Uterus (tissue), 3 donors: ENCODE measurements at regions not wholly inside any gene's neighbourhood (a gene's known extent, or its start where the extent isn't known, plus 50 kb on each side); places are given as distances from the start of the nearest gene placed in this dataset.
A peak's percentile ranks its signal among the peaks of the same experiment; 100 is the strongest.

Experiments
- DNase-seq, 2 donors: peaks; one replicate each; pipeline ENCODE4 v3.0.0-alpha.2; 2019 to 2020
- H3K27ac ChIP-seq, 2 donors: fragments of 200-600 bp; sonication (generic); 1 replicate in 1 of 2; 2 replicates in 1 of 2; pipeline ENCODE4 v1.5.1; 2016 to 2018
- H3K27me3 ChIP-seq, 2 donors: fragments of 200-600 bp; sonication (generic); one replicate each; pipeline ENCODE4 v1.5.1; 2018 to 2019; ENCODE audit warnings: control low read depth in 1 of 2
- H3K36me3 ChIP-seq, 2 donors: fragments of 200-600 bp; sonication (generic); one replicate each; pipeline ENCODE4 v1.5.1; 2019; ENCODE audit warnings: control low read depth in 1 of 2
- H3K4me1 ChIP-seq, 2 donors: fragments of 200-600 bp; sonication (generic); one replicate each; pipeline ENCODE4 v1.5.1; 2018 to 2019; ENCODE audit warnings: control low read depth in 1 of 2
- H3K4me3 ChIP-seq, 2 donors: fragments of 200-600 bp; sonication (generic); 1 replicate in 1 of 2; 2 replicates in 1 of 2; pipeline ENCODE4 v1.5.1; 2018 to 2019; ENCODE audit warnings: mild to moderate bottlenecking in 1 of 2
- H3K9me3 ChIP-seq, 2 donors: fragments of 200-600 bp; sonication (generic); one replicate each; pipeline ENCODE4 v1.5.1; 2019; ENCODE audit warnings: control low read depth in 1 of 2
- POLR2A ChIP-seq, 2 donors: fragments of 450-650 bp; IDR thresholded peaks; one replicate each; pipeline ENCODE4 v1.6.1; 2016; ENCODE audit warnings: antibody characterized with exemption in 2 of 2, mild to moderate bottlenecking in 1 of 2, moderate library complexity in 1 of 2
- intact Hi-C: fragments of 100-400 bp; cut with DNase I; formaldehyde crosslinking; loops from one replicate; pipeline ENCODE4 v1.15.1; 2023; ENCODE audit warnings: low total_unique reads
- TF ChIP-seq, protein P1 (sequence below), 4 experiments: fragments of 200-600 bp in 2 of 4; fragments of 450-650 bp in 2 of 4; sonication (generic) in 2 of 4; IDR thresholded peaks; one replicate each; pipeline ENCODE4 v1.5.1; 2016 to 2019; ENCODE audit warnings: antibody characterized with exemption in 4 of 4, mild to moderate bottlenecking in 2 of 4, moderate library complexity in 1 of 4
- donor health status: DM: yes; HTN: yes; CAD: no.

DNA sequence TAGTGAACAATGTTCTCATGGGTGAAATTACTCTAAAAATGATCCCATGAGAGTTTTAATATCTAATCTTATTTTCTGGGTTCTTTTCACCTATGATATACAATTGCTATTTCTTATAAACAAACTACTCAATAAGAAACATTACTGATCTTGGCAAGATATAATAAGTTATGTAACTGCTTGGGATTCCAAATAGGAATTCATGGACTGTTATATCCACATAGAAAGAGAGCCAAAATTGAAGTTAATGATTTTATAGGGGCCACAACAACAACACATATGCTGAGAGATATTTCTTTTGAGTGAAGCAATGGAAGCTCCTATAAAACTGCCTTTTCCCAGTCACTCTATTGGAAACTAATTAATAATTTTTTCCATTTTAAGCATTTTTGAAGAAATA, 90.4 kb upstream of the TLL1 start:
- Histone ChIP-seq H3K4me3 (no peak overlapping the region), H3K27me3 (no peaks in the 10 kb centered on the region), H3K27ac (no peak overlapping the region), H3K4me1 (no peaks in the 10 kb centered on the region), H3K9me3 (no peaks in the 10 kb centered on the region), H3K36me3 (no peaks in the 10 kb centered on the region)
- DNase-seq: no peak
- intact Hi-C loops: no loop called here
- TF ChIP-seq POLR2A (IDR thresholded peaks at IDR 0.05): no peak
- TF ChIP-seq, protein P1, sequence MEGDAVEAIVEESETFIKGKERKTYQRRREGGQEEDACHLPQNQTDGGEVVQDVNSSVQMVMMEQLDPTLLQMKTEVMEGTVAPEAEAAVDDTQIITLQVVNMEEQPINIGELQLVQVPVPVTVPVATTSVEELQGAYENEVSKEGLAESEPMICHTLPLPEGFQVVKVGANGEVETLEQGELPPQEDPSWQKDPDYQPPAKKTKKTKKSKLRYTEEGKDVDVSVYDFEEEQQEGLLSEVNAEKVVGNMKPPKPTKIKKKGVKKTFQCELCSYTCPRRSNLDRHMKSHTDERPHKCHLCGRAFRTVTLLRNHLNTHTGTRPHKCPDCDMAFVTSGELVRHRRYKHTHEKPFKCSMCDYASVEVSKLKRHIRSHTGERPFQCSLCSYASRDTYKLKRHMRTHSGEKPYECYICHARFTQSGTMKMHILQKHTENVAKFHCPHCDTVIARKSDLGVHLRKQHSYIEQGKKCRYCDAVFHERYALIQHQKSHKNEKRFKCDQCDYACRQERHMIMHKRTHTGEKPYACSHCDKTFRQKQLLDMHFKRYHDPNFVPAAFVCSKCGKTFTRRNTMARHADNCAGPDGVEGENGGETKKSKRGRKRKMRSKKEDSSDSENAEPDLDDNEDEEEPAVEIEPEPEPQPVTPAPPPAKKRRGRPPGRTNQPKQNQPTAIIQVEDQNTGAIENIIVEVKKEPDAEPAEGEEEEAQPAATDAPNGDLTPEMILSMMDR (IDR thresholded peaks at IDR 0.05): no peak

DNA sequence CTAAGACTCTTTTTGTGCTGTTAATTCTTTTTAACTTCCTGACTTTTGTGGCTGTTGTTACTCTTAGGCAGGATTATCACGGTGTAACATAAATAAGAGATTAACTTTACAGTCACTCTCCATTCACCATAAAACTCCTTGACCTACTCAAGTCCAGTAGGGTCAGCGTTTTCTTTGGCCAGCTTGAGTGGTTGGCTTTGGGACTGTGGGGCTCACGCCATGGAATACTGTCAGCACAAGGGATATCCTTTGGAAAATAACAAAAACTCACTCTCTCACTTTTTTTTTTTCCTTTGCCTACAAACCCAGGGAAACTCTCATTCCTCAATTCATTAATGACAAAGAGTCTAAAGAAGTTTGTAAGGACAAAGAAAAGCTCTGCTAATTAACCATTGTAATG, 89.4 kb upstream of the TLL1 start:
- TF ChIP-seq, protein P1 (IDR thresholded peaks at IDR 0.05): no peak
- TF ChIP-seq POLR2A (IDR thresholded peaks at IDR 0.05): no peak
- Histone ChIP-seq H3K4me3 (no peak overlapping the region), H3K4me1 (no peaks in the 10 kb centered on the region), H3K27me3 (no peaks in the 10 kb centered on the region), H3K36me3 (no peaks in the 10 kb centered on the region), H3K9me3 (no peaks in the 10 kb centered on the region), H3K27ac (no peak overlapping the region)
- intact Hi-C loops: no loop called here
- no peak for DNase-seq

DNA sequence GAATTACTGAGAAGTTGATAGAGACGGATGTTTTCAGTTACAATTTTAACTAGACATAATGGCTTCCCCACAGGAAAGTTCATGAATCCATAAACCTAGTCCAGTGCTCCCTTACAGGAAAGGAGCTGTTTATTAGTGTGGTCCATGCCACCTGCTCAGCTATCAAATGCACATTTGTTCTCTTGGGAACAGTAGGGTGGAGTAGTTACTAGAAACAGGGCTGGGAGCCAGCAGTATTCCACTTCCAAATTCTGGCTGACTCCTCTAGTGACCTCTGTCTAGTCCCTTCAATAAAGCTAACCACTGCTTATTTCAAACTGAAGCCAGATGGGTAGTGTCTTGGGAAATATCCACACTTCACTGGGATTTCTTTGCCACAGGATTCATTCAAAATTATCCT, 88.4 kb upstream of the TLL1 start:
- Histone ChIP-seq H3K27ac (no peak overlapping the region), H3K27me3 (no peaks in the 10 kb centered on the region), H3K4me3 (no peak overlapping the region), H3K9me3 (no peaks in the 10 kb centered on the region), H3K4me1 (no peaks in the 10 kb centered on the region), H3K36me3 (no peaks in the 10 kb centered on the region)
- peak in 1 of 2 donors; percentile 34 for DNase-seq
- intact Hi-C loops: no loop called here
- no peak for TF ChIP-seq POLR2A (IDR thresholded peaks at IDR 0.05)
- TF ChIP-seq, protein P1 (IDR thresholded peaks at IDR 0.05): no peak

DNA sequence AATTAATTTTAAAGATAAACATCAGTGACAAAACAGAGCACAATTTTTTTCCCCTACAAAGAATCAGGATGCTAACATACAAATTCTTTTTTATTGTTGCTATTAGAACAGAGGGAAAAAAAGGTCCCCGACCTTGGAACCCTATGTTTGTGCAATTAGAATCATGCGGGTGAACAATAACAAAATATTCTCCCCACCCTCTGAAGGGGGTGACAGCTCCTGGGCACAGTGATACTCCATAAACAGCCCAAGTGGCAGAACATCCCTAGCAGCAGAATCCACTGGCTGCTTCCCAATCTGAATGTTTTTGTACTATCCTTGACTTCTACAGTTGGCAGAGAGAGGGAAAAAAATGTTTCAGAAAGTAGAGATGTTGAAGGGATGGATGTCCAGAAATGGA, 87.7 kb upstream of the TLL1 start:
- Histone ChIP-seq H3K9me3 (no peaks in the 10 kb centered on the region), H3K27ac (no peak overlapping the region), H3K4me1 (no peaks in the 10 kb centered on the region), H3K27me3 (no peaks in the 10 kb centered on the region), H3K4me3 (no peak overlapping the region), H3K36me3 (no peaks in the 10 kb centered on the region)
- intact Hi-C loops: no loop called here
- DNase-seq: no peak
- no peak for TF ChIP-seq POLR2A (IDR thresholded peaks at IDR 0.05)
- TF ChIP-seq, protein P1 (IDR thresholded peaks at IDR 0.05): no peak

DNA sequence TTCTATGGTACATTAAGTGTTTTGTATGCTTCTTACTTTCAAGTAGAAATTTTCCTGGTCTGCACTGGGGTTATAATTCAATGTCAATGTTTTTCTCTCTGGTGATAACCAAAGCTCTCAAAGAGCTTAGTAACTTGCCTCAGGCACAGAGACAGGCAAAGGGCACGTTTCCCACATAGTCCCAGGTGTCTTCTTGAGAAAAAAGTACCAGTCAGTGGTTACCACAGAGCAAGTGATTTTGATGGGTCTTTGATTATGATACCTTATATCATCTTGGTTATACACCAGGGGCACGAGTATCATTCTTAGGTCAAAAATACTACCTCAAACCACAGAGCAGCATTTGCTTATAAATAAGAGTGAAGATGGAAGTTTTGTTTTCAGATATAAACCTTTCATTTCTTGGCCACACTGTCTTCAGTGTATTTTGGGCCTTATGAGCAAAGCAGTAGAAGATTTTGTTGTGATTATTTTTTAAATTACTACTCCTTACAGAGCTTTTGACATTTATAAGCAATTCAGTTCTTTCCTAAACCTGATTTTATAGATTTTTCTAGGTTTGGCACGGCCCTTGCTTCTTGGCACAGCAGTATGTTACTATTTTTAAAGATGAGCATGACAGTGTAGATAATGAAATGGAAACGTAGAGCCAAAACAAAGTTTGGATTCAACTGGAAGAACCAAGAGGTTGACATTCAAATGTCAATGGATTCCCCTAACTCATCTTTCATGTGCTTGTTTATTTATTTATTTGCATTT, 85.3 kb upstream of the TLL1 start:
- H3K27me3 ChIP-seq: no peaks in the 10 kb centered on the region
- no peaks in the 10 kb centered on the region for H3K36me3 ChIP-seq
- intact Hi-C loops: no loop called here
- no peaks in the 10 kb centered on the region for H3K9me3 ChIP-seq
- DNase-seq: no peak
- no peak overlapping the region for H3K27ac ChIP-seq
- TF ChIP-seq, protein P1 (IDR thresholded peaks at IDR 0.05): no peak
- TF ChIP-seq POLR2A (IDR thresholded peaks at IDR 0.05): no peak
- no peak overlapping the region for H3K4me3 ChIP-seq
- no peaks in the 10 kb centered on the region for H3K4me1 ChIP-seq
